Mesenteric fat pad (tissue), 1 donor: ENCODE measurements at regions not wholly inside any gene's neighbourhood (a gene's known extent, or its start where the extent isn't known, plus 50 kb on each side); places are given as distances from the start of the nearest gene placed in this dataset. TPM values are rescaled to one million over a fixed set of nuclear protein-coding genes. Genes with fewer than 3 reads are reported as not detected.
A peak's percentile ranks its signal among the peaks of the same experiment; 100 is the strongest.

Experiments used
- DNase-seq: peaks from one replicate; pipeline ENCODE4 v3.0.0-alpha.2; 2020; ENCODE audit warnings: low spot score
- microRNA-seq: library from miRNA; unstranded; fragments of <30 nt; microRNA quantifications from one replicate; pipeline ENCODE4 v1.2.0, GENCODE V29; 2020; ENCODE audit warnings: borderline number of aligned reads
- donor health status: DM: yes; HTN: yes; CAD: no.

DNA sequence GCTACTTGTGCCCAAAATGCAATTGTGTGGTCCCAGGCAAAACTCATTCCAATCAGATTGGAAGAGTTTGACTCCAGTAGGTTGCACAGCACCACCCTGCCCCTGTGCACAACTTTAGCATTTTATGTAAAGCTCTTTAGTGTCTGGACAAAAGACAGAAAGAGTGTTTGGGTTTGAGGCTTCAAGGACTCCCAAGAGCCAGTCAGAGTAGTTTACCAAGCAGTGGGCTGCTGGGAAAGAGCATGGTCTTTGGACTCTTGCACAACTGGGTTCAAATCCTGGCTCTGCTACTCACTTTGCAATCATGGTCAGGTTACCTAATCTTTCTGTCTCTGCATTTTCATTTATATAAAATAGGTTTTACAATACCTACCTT, 75.8 kb upstream of the UMPS start:
- DNase-seq: no peak

DNA sequence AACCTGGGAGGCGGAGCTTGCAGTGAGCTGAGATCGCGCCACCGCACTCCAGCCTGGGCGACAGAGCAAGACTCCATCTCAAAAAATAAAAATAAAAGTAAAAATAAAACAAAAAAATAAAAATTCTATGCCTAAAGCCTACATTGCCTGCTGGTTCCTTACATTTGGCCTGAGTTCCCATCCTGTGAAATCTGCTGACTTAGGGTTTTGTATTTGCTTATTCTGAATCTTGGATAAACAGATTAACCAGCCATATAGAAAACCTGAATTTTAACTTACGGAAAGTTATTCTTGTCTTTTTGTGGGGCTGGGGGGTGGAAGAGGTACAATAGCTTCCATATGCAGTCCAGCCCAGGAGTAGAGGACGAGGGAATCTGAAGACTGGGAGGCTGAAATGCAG, 73.7 kb upstream of the UMPS start:
- no peak for DNase-seq

DNA sequence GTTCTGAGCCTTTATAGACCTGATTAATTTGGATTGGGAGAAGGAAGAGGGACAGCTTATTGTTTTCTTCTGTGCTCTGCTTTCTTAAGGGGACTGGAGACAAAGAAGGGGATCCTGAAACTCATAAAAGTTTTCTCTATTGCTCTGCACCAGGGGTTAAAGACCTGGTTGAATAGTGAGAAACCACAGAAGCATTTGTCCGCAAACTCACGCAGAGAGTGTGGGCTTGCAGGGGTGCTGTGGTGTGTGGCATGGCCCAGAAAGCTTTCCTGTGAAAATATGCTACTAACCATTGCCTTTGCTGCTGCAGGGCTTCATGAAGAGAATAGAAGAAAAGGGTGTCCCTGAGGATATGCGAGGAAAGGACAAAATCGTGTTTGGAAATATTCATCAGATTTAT, 73.1 kb upstream of the UMPS start:
- DNase-seq: no peak

DNA sequence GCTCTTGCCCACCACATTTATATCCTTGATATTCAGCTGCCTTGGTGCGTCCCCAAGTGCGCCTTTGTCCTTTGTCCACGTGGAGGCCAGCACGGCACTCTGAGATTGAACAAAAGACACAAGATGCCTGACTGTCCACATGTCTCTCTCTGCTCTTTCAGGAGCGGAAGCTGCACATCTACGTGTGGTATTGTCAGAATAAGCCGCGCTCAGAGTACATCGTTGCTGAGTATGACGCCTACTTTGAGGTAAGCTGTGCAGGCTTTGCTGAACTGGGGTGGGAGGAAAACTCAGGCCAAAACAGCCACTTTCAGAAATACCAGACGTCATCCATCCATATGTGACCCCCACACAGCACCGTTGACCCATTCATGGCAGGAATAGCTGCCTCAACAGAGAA, 72.0 kb upstream of the UMPS start:
- DNase-seq: peak; percentile 72

DNA sequence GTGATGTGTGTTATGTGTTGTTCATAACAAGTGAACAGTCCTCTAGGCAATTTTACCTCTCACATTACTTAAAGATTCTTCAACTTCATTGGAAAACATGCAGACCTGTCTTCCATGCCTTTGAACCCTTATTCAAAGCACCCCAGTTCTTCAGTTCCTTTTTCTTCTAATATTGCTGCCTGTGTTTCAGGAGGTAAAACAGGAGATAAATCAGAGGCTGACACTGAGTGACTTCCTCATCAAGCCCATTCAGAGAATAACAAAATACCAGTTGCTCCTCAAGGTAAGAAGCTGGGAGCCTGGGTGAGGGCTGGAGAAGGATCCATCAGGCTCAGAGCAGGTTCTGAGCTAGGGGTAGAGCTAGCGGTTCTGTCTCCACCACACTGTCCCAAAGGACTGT, 71.1 kb upstream of the UMPS start:
- no peak for DNase-seq

DNA sequence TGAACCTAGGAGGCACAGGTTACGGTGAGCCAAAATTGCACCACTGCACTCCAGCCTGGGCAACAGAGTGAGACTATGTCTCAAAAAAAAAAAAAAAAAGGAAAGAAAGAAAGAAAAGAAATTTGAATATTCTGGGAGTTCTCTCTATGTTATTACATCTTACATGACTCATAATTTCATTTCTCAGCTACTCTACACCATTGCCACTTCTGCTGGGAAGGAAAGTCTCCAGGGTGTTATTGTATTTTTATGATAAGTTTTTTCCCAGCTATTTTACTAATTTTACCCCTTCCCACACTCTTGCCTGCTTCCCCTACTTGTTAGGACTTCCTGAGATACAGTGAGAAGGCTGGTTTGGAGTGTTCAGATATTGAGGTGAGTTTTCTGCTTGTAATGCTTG, 69.7 kb upstream of the UMPS start:
- no peak for DNase-seq

DNA sequence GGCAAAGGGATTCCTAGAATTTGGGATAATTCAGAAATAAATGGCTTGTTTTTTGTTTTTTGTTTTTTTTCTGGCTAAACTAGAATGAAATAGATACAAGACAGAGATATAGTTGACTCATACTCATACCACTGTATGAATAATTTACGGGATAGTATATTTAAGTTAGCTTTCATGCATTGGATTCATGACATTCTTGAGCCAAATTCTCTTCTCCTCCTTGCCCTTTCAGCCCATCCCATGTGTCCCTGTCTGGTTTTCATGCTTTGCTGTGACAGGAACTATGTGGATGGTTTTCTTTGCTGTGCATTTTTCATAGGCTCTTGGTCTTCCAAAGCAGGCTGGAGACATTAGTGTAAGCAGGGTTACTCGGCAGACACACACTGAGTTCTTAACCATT, 66.6 kb upstream of the UMPS start:
- DNase-seq: no peak

DNA sequence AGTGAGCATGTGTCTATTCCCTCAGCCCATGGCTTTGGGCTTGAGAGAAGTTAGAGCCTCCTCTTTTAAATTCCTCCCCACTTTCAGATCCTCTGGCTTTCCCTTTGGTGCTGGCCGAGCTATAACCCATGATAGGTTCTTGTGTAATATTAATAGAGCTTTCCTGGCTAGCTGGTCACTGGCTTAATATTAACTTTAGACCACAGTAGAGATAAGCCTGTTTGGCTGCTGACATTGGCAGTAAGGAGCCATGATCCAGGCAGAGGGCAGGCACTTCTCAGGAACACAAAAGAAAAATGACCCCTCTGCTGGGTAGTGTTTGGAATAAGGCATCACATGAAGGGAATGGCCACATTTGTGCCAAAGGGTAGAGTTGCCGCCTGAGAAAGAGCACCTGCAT, 65.4 kb upstream of the UMPS start:
- DNase-seq: no peak

DNA sequence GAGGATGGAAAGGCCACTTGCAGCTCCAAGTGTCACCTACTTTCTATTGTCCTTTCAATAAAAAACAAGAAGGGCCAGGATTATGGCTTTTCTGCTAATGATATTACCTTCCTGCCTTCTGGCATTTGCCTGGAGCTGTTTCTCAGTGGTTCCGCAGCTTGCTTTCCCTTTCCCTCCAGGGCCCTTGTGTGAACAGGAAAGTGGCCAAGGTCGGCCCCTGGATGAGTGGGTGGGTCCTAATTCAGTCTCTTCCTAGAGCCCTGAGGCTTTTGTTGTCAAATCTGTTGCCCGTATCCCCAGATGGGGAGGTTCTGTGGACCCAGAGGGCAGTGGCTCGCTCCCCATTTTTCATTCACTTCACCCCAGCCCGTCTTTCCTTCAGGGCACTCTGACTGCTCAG, 64.2 kb upstream of the UMPS start:
- DNase-seq: no peak

DNA sequence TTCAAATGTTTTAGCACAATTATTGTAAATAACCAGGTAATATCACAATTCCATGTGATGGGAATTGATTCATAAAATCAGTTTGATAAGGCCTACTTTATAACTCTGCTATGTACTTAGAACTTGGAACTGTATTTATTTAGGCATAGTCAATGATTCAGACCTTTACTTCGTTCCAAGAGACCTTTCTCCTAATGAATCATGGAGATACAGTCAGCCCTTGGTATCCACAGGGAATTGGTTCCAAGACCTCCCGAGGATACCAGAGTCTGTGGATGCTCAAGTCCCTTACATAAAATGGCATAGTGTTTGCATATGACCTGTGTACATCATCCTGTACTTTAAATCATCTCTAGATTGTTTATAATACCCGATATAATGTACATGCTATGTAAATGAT, 60.8 kb upstream of the UMPS start:
- no peak for DNase-seq

DNA sequence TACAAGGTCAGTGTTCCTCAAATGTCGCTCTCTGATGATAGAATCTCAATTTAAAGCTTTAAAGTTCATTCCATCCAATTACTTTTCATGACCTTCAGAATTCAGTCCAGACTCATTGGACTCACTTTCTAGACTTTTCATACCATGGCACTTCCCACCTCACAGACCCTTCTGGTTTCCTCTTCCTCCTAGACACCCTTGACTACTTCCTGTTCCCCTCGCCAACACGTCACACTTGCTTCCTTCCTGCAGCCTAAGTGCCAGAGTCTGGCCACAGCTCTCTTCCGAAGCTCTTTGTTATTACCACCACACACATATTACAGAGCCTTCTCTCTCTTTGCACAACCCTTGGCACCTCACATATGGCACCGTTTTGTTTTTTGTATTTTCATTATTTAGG, 59.1 kb upstream of the UMPS start:
- no peak for DNase-seq

DNA sequence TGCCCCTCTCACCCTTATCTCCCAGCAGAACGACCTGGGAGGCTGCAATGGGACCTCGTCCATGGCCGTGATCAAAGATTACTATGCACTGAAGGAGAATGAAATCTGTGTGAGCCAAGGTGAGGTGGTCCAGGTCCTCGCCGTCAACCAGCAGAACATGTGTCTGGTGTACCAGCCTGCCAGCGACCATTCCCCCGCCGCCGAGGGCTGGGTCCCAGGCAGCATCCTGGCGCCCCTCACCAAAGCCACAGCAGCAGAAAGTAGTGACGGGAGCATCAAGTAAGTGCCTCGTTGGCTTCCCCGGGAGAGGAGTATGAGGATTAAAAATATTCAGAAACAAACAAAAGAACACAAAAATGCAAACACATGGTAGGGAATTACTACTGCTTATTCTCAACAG, 55.9 kb upstream of the UMPS start:
- DNase-seq: no peak

DNA sequence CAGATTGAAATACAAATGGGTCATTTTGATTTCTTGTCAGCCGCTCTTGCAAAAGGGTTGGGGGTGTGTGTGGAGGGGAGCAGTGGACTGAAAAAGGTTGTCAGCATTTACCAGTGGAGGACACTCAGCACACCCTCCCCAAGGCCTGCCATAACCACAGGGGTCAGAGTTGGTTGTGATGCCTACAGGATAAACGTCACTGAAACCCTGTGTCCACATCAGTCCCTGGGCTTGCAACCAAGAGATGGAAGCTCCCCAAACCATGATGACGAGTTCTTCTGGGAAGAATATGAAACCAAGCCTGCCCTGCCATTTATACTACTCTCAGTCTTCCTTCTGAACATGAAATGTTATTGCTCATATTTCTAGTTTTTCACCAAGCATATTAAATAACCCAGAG, 54.0 kb upstream of the UMPS start:
- no peak for DNase-seq

DNA sequence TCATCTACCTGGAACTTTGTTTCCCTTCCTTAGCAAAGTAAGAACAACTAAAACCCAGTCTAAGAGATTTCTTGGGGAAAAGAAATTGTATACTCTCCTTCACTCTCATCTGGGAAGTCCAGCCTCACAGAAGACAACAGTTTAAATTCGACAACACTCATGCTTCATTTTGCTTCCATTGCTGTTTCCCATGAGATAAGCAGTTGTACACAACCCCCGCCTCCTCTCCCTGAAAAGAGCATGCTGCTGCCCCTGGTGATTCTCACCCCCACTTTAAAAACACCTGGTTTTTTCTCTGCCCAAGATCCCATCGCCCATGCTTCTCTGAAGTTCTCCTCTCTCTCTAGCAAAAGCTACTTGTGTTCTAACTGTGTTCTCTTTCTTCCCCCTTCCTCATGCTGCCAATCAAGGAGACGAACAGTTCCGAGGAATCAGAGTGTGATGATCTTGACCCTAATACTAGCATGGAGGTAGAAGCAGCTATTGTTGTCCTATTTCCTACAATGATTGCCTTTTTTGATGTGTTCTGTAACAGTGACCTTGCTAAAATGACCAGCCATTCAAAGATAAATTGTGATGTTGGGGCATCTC, 51.1 kb upstream of the UMPS start:
- DNase-seq: no peak

Small RNAs in the stretch of these regions (microRNA-seq; reads per million reads assigned to microRNA genes)
- gene MIR5002 (not detected), gene MIR6083 (not detected)
